ENCODE measurements at regions not wholly inside any gene's neighbourhood (a gene's known extent, or its start where the extent isn't known, plus 50 kb on each side); places are given as distances from the start of the nearest gene placed in this dataset.

DNA sequence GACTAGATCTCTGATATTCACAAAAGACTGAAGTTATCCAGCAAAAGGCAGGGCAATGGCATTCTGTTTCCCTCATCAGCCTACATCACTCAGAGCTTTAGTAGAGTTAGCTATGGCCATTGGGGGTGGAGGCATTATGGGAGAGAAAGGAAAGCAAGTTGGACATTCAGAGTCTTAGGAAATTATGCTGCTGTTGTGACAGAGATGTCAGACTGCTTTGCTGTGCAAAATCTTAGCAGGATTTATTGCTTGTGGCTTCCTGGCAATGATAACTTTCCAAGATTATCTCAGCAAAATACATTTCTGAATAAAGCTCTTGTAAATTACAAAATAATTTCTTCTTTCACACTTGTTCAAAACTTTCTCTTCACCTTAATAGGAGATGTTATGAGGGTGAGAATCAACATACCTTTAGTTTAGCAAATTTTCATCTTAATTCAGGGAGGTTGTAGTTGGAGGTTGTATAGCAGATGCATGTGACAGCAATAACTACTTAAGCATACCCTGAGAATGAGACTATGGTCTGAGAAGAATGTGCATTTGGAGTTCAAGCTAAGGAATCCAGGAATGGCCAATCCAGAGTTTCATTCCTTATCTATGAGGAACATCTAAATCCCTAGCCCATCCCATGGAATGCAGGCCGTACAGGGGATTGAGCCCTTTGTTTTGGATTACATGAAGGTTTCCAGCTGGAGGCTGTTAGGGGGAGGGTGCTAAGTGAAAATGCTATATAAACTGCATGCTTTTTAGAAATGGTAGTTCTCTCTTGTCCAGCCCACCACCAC lies 179.8 kb downstream of the HAO1 start (continued):
- TF ChIP-seq, protein P1, sequence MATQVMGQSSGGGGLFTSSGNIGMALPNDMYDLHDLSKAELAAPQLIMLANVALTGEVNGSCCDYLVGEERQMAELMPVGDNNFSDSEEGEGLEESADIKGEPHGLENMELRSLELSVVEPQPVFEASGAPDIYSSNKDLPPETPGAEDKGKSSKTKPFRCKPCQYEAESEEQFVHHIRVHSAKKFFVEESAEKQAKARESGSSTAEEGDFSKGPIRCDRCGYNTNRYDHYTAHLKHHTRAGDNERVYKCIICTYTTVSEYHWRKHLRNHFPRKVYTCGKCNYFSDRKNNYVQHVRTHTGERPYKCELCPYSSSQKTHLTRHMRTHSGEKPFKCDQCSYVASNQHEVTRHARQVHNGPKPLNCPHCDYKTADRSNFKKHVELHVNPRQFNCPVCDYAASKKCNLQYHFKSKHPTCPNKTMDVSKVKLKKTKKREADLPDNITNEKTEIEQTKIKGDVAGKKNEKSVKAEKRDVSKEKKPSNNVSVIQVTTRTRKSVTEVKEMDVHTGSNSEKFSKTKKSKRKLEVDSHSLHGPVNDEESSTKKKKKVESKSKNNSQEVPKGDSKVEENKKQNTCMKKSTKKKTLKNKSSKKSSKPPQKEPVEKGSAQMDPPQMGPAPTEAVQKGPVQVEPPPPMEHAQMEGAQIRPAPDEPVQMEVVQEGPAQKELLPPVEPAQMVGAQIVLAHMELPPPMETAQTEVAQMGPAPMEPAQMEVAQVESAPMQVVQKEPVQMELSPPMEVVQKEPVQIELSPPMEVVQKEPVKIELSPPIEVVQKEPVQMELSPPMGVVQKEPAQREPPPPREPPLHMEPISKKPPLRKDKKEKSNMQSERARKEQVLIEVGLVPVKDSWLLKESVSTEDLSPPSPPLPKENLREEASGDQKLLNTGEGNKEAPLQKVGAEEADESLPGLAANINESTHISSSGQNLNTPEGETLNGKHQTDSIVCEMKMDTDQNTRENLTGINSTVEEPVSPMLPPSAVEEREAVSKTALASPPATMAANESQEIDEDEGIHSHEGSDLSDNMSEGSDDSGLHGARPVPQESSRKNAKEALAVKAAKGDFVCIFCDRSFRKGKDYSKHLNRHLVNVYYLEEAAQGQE (IDR thresholded peaks at IDR 0.05): no peak
- no peak for TF ChIP-seq CTCF (IDR thresholded peaks at IDR 0.05; ENCODE audit: low read depth, low read length, missing input control)

DNA sequence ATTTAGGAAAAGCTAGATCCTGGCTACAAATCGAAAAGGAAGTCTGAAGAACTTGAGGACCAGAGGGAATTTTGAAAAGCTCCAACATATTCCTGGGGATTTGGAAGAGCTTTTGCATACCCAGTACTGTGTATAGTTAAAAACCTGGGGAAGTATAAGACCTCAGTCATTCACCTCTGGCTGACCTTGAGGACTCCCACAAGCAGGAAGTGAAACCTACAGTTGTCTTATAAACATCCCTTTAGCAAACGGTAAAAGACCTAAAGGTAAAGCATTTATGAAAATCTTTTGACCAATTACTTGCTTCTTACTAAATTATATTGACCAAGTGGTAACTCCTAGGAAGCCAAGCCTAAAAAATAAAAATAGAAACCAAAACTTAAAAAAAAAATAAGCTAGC lies 175.0 kb downstream of the HAO1 start:
- WGBS: 62% methylated on average over 2 of the region's 2 CpGs
- Histone ChIP-seq H3K27ac (ENCODE audit: low read depth in 1 of 2, low read length in 2 of 2) (no peak overlapping the region), H3K9me3 (ENCODE audit: control insufficient read depth in 4 of 4, low read length in 3 of 4) (no peaks in the 10 kb centered on the region), H3K9ac (ENCODE audit: low read depth in 1 of 2, low read length in 2 of 2) (no peak overlapping the region), H3K4me3 (ENCODE audit: low read depth in 1 of 3, low read length in 3 of 3) (no peak overlapping the region), H3K4me1 (ENCODE audit: control insufficient read depth in 4 of 4, insufficient read depth in 4 of 4, low read length in 3 of 4) (no peaks in the 10 kb centered on the region), H3K27me3 (ENCODE audit: control insufficient read depth in 4 of 4, insufficient read depth in 4 of 4, low read length in 3 of 4) (no peaks in the 10 kb centered on the region), H3K36me3 (ENCODE audit: control insufficient read depth in 4 of 4, insufficient read depth in 3 of 4, low read depth in 1 of 4, low read length in 3 of 4) (no peaks in the 10 kb centered on the region)
- DNase-seq (ENCODE audit: low spot score): no peak
- no peak for TF ChIP-seq FOXA2 (IDR thresholded peaks at IDR 0.05)
- TF ChIP-seq RAD21 (IDR thresholded peaks at IDR 0.05): no peak
- TF ChIP-seq YY1 (IDR thresholded peaks at IDR 0.05): no peak
- no peak for TF ChIP-seq EGR1 (IDR thresholded peaks at IDR 0.05; ENCODE audit: low read depth in 2 of 2)
- TF ChIP-seq, protein P1 (IDR thresholded peaks at IDR 0.05): no peak
- no peak for TF ChIP-seq GABPA (IDR thresholded peaks at IDR 0.05 in 1 of 2, conservative IDR thresholded peaks at IDR 0.05 in 1 of 2)
- no peak for TF ChIP-seq HNF4G (IDR thresholded peaks at IDR 0.05)
- no peak for TF ChIP-seq TAF1 (conservative IDR thresholded peaks at IDR 0.05)
- TF ChIP-seq RXRA (IDR thresholded peaks at IDR 0.05): no peak
- TF ChIP-seq SP1 (IDR thresholded peaks at IDR 0.05): no peak
- TF ChIP-seq FOXA1 (IDR thresholded peaks at IDR 0.05): no peak

Measured in liver (tissue), 8 donors.